GM19463 (cell line): ENCODE measurements at regions not wholly inside any gene's neighbourhood (a gene's known extent, or its start where the extent isn't known, plus 50 kb on each side); places are given as distances from the start of the nearest gene placed in this dataset.
"Not testable (repeated sequence)": the region's sequence is repeated elsewhere in the genome, so short reads cannot be mapped to it uniquely, and the experiment has no call there.

Experiments
- ATAC-seq: cut with Tn5 transposase; IDR thresholded peaks from one replicate; pipeline ENCODE4 v1.9.1; 2021; ENCODE audit warnings: mild to moderate bottlenecking, moderate library complexity; ENCODE audit not compliant: unreplicated experiment

DNA sequence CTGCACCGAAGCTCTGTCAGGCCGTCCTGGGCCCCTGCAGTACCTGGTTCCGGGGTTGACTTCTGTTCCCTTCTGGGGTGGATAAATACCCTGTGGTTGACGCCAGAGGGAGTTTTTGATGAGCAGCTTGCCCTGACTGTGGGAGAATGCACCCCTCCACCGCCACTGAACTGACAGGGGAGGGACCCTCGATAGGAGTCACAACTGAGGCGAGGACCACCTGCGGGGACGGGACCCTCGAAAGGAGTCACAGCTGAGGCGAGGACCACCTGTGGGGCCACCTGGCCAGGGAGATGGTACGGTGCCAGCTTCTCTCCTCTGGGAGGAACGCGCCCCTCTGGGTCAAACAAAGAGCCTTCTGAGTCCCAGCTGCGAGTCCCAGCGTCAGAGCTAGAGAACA, 100.1 kb upstream of the FRMD1 start:
- ATAC-seq: no peak

GRCh38 chr6:168177103-168177891, 98.3 kb upstream of the FRMD1 start:
- no peak for ATAC-seq

GRCh38 chr6:168171673-168172353, 92.8 kb upstream of the FRMD1 start:
- ATAC-seq: no peak

DNA sequence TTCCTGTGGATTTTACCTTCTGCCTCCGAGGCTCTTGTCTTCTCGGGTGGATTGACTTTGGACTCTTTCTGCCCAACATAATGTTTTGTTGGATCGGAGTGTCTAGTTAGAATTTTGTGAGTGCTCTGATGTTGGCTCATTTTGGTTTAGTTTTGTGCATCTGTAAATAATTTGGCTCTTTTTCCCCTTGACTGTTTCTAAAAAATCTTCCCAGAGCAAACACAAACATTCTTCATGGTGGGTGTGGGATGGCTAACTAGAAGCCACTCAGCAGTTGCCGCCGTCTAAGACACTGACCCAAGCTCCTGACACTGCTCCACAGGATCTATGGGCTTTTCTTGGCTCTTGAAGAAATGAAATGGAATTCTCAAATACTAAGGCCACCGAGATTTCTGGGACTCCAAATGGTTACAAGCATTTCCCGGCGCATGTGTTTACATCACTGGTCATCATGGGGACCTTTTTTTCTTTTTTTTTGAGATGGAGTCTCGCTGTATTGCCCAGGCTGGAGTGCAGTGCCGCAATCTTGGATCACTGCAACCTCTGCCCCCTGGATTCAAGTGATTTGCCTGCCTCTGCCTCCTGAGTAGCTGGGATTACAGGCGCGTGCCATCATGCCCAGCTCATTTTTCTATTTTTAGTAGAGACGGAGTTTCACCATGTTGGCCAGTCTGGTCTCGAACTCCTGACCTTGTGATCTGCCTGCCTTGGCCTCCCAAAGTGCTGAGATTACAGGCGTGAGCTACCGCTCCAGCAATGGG, 92.0 kb upstream of the FRMD1 start:
- ATAC-seq: no peak

DNA sequence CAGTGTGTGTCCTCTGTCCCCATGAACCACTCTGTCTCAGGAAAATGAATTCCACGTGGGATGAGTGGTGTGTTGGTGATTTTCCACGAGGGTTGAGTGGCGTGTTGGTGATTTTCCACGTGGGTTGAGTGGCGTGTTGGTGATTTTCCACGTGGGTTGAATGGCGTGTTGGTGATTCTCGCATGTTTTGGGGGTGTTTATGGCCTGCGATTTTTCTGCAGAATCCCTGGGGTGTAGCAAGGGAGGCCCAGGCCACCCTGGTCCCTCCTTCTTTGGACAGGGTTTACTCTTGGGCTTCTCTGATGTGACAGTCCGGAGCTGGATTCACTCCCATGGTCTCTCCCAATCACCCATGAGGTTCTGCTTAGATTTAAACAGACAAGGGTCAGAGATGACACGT, 90.6 kb upstream of the FRMD1 start:
- ATAC-seq: no peak

- ATAC-seq: not testable (repeated sequence)
Measured at GRCh38 chr6:168168936-168169335, 89.9 kb upstream of the FRMD1 start.

DNA sequence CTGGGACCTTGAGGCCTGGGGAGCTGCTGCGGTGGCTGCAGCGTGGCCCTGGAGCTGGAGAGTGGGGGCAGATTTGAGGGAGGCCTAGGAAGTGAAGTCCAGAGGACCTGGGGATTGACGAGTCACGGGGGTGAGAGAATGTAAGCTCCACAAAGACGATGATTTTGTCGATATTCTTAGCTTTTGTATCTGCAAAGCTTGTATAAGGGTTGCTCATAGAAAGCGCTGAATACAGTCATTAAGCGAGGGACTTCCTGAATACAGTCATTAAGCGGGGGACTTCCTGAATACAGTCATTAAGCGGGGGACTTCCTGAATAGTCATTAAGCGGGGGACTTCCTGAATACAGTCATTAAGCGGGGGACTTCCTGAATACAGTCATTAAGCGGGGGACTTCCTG, 89.3 kb upstream of the FRMD1 start:
- ATAC-seq: not testable (repeated sequence)

- ATAC-seq: no peak
Measured at GRCh38 chr6:168167431-168168315, 88.7 kb upstream of the FRMD1 start.

- no peak for ATAC-seq
Measured at GRCh38 chr6:168166627-168167026, 87.6 kb upstream of the FRMD1 start.

- ATAC-seq: no peak
Measured at GRCh38 chr6:168165891-168166290, 86.9 kb upstream of the FRMD1 start.

DNA sequence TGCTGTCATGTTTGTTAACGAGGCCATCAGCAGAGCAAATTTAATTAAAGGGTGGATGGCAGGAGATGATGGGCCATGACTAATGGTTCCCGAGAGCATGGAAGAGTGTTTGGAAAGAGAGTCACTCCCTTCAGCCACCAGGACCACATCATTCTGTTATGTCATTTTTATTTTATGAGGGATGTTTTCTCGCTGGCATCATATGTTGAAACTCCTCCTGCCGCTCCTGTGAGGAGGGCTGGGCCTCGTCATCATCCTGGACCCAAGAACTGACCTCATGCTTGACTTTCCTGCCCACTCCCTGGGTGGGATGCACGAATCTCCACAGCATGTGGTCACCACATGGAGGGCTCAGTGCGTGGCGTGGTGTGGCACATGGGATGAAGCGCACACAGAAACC, 86.4 kb upstream of the FRMD1 start:
- no peak for ATAC-seq

GRCh38 chr6:168164462-168165061, 85.5 kb upstream of the FRMD1 start:
- no peak for ATAC-seq

- no peak for ATAC-seq
Measured at GRCh38 chr6:168163096-168163731, 84.2 kb upstream of the FRMD1 start.

- ATAC-seq: no peak
Measured at GRCh38 chr6:168162366-168162765, 83.4 kb upstream of the FRMD1 start.

DNA sequence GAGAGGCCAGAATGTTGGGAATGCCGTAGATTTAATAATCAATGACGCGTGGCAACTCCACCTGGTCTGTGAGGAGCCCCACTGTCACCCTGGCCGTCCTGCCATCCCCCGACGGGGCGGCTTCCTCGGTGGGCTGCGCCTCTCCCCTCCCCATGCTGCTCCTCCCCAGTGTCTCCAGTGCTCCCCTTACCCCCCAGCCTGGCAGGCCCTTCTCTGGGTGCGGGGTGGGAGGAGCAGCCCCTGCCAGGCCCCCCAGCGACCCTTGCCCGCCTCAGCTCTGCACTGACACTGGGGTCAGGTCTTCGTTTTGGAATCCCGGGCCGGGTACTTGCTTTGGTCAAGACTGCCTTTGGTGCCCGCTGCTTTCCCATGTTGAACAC, 82.3 kb upstream of the FRMD1 start:
- no peak for ATAC-seq

DNA sequence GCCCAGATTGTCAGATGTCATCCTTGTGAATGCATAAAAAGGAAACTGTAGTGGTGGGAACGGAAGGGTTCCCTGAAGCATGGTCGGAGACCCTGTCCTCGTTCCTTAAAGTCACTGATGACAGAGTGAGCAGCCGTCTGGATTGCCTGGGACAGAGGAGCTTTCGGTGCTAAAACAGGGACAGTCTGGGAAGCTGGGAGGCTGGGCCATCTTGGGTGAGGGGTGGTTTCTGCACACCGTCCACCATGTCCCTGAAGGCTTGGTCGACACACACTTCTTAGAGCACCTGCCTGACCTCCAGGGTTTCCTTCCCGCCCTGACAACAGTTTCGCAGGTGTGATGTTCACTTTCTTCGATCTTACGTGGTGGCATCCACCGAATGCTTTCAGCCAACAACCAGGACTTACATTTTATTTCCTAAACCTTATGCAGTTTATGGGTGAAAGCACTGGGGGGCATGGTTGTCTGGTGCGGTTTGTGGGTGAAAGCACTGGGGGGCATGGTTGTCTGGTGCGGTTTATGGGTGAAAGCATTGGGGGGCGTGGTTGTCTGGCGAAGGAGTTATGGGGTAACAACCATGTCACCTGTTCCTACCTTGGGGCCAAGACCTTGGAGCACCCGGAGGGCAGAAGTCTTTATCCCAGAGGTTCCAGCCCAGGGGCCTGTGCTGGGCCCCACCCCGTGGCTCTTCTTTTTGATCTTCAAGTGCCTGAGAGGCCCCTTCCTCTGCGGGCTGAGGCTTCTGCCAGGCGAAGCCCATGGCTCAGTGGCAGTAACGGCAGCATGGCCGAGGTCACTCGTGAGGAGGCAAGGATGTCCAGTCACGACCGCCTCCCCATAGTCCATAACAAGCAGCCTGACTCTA, 81.7 kb upstream of the FRMD1 start:
- ATAC-seq: no peak

GRCh38 chr6:168159506-168159905, 80.5 kb upstream of the FRMD1 start:
- ATAC-seq: no peak

- no peak for ATAC-seq
Measured at GRCh38 chr6:168158980-168159349, 80.0 kb upstream of the FRMD1 start.
